ENCODE measurements at regions not wholly inside any gene's neighbourhood (a gene's known extent, or its start where the extent isn't known, plus 50 kb on each side); places are given as distances from the start of the nearest gene placed in this dataset.

- TF ChIP-seq CTCF (IDR thresholded peaks at IDR 0.05) (no peak), POLR2A (IDR thresholded peaks at IDR 0.05) (no peak)
These were observed 134.7 kb upstream of the DCN start for GRCh38 chr12:91317306-91317705.

Data from right lobe of liver (tissue), 4 donors.